ENCODE measurements at regions not wholly inside any gene's neighbourhood (a gene's known extent, or its start where the extent isn't known, plus 50 kb on each side); places are given as distances from the start of the nearest gene placed in this dataset.

GRCh38 chr13:33925563-33925962 lies 107.6 kb downstream of the RFC3 start:
- H3K4me3 ChIP-seq (ENCODE audit: low read depth, low read length) = no peak overlapping the region
- H3K9ac ChIP-seq = no peak overlapping the region
- H3K79me2 ChIP-seq = no peaks in the 10 kb centered on the region
- H3K9me3 ChIP-seq (ENCODE audit: control insufficient read depth, low read length) = no peaks in the 10 kb centered on the region
- H3K27ac ChIP-seq = no peak overlapping the region
- no peak overlapping the region for H3K4me2 ChIP-seq (ENCODE audit: low read length)
- no peaks in the 10 kb centered on the region for H3K27me3 ChIP-seq (ENCODE audit: control insufficient read depth, insufficient read depth, low read length)
- H2AFZ ChIP-seq = no peak overlapping the region
- no peaks in the 10 kb centered on the region for H3K36me3 ChIP-seq (ENCODE audit: control insufficient read depth, insufficient read depth, low read length)
- TF ChIP-seq, protein P1, sequence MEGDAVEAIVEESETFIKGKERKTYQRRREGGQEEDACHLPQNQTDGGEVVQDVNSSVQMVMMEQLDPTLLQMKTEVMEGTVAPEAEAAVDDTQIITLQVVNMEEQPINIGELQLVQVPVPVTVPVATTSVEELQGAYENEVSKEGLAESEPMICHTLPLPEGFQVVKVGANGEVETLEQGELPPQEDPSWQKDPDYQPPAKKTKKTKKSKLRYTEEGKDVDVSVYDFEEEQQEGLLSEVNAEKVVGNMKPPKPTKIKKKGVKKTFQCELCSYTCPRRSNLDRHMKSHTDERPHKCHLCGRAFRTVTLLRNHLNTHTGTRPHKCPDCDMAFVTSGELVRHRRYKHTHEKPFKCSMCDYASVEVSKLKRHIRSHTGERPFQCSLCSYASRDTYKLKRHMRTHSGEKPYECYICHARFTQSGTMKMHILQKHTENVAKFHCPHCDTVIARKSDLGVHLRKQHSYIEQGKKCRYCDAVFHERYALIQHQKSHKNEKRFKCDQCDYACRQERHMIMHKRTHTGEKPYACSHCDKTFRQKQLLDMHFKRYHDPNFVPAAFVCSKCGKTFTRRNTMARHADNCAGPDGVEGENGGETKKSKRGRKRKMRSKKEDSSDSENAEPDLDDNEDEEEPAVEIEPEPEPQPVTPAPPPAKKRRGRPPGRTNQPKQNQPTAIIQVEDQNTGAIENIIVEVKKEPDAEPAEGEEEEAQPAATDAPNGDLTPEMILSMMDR (IDR thresholded peaks at IDR 0.05) = no peak
- no peaks in the 10 kb centered on the region for H3K4me1 ChIP-seq

GRCh38 chr13:33927315-33927714 lies 109.4 kb downstream of the RFC3 start:
- Histone ChIP-seq H3K27me3 (ENCODE audit: control insufficient read depth, insufficient read depth, low read length) (no peaks in the 10 kb centered on the region), H3K9ac (no peak overlapping the region), H2AFZ (no peak overlapping the region), H3K9me3 (ENCODE audit: control insufficient read depth, low read length) (no peaks in the 10 kb centered on the region), H3K36me3 (ENCODE audit: control insufficient read depth, insufficient read depth, low read length) (no peaks in the 10 kb centered on the region), H3K4me3 (ENCODE audit: low read depth, low read length) (no peak overlapping the region), H3K4me1 (no peaks in the 10 kb centered on the region), H3K4me2 (ENCODE audit: low read length) (no peak overlapping the region), H3K79me2 (no peaks in the 10 kb centered on the region), H3K27ac (no peak overlapping the region)
- TF ChIP-seq, protein P1 (IDR thresholded peaks at IDR 0.05) = no peak

DNA sequence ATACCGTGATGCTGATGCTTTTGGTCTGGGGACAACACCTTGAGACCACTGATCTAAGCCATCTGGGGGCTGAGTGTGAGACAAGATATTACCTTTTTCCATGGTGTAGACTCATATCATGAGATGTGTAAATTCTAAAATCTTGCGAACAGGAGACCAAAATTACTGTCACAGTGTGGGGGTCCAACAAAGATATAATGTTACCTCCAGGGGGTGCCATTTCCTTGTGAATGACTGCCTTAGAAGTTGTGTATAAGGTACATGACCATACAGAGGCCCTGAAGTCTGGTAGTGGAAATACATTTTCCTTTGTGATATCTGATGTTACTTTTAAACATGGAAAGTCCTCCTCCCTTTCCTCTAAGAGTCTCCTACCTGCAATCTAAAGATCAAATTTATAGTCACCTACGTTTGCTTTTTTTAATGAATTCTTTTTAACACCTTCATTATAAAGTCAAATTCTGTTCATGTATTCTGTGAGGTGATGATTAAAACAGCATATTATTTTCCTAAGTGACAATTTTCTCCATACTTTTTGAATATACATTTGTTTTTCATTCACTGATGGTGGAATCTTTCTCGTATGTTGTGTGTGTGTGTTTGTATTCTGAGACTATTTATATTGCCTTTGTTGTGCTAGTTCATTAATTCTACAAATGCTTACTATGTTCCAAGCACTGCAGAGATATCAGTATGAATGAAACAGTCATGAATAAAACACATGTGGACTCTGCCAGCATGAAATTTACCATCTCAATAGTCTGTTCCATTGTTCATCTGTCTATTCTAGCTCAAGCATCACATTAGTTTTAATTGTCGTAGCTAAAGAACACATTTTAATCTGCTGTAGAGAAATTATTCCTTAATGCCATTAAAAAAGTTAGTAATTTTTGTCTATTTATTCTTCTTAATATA lies 113.7 kb downstream of the RFC3 start:
- TF ChIP-seq, protein P1 (IDR thresholded peaks at IDR 0.05) = no peak
- no peaks in the 10 kb centered on the region for H3K27me3 ChIP-seq (ENCODE audit: control insufficient read depth, insufficient read depth, low read length)
- H3K9ac ChIP-seq = no peak overlapping the region
- no peak overlapping the region for H2AFZ ChIP-seq
- no peaks in the 10 kb centered on the region for H3K79me2 ChIP-seq
- no peak overlapping the region for H3K4me3 ChIP-seq (ENCODE audit: low read depth, low read length)
- no peaks in the 10 kb centered on the region for H3K4me1 ChIP-seq
- H3K9me3 ChIP-seq (ENCODE audit: control insufficient read depth, low read length) = no peaks in the 10 kb centered on the region
- no peak overlapping the region for H3K27ac ChIP-seq
- H3K4me2 ChIP-seq (ENCODE audit: low read length) = no peak overlapping the region
- no peaks in the 10 kb centered on the region for H3K36me3 ChIP-seq (ENCODE audit: control insufficient read depth, insufficient read depth, low read length)

DNA sequence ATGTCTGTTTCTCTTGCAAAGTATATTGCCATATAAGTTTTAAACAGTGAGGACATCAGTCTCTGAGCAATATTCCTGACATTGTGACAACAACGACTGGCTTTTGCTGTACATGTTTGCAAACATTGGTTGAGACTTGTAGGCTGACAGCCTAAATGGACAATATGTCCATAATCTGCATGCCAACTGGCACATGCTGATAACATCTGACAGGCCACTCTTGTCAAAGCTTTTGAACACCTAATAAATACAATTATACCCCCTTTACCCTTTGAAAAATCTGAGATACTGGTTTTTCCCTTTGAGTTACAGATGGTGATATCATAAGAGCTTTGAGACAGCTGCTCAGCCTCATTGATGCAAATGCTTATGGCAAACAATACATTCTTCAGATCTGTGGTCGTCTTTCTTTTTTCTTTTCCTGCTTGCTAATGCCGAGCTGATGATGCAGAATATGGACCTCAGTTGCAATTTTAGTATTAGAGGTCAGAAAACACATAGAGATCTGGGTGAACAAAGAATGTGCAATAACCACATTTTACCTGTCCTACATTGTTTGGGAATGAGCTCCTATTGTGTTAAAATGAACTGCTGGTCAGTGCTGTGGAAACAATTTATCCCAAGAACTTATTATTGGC lies 114.9 kb downstream of the RFC3 start:
- Histone ChIP-seq H3K9ac (no peak overlapping the region), H3K27me3 (ENCODE audit: control insufficient read depth, insufficient read depth, low read length) (no peaks in the 10 kb centered on the region), H3K4me3 (ENCODE audit: low read depth, low read length) (no peak overlapping the region), H3K27ac (no peak overlapping the region), H3K4me2 (ENCODE audit: low read length) (no peak overlapping the region), H3K9me3 (ENCODE audit: control insufficient read depth, low read length) (no peaks in the 10 kb centered on the region), H3K4me1 (no peaks in the 10 kb centered on the region), H2AFZ (no peak overlapping the region), H3K36me3 (ENCODE audit: control insufficient read depth, insufficient read depth, low read length) (no peaks in the 10 kb centered on the region), H3K79me2 (no peaks in the 10 kb centered on the region)
- TF ChIP-seq, protein P1 (IDR thresholded peaks at IDR 0.05) = no peak
